ENCODE measurements at regions not wholly inside any gene's neighbourhood (a gene's known extent, or its start where the extent isn't known, plus 50 kb on each side); places are given as distances from the start of the nearest gene placed in this dataset.

DNA sequence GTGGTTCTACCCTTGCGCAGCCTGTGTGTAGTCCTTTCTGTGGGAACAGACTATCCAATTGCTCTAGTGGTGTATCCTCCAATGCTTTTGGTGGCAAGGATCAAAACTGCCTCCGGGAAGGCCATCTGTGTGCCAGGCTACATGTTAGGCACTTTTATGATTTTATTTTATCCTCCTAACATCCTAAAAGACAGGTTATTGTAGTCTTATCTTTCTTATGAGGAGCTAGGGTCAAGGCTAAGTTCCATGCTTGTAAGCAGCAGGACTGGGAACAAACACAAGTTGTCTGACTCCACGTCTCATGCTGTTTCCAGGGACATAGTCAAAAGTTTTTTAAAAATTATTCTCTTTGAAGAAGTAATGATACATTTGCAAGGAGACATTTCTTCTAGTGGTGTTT, 278.7 kb upstream of the ADAMTSL1 start:
- ChIA-PET CTCF (ENCODE audit: low intra/inter-chr PET ratio, low total read pairs) (no interaction called here), POLR2A (no interaction called here)
- intact Hi-C loops (cut with micrococcal nuclease; ENCODE audit: unreplicated experiment): no loop called here
- in situ Hi-C loops (cut with HindIII; ENCODE audit: extremely low pct_ligation_motif_present, low pct_unique_long_range_greater_than_20kb): no loop called here
- Histone ChIP-seq H3K4me3 (replicated peaks in 1 of 3; ENCODE audit: insufficient read depth in 1 of 3, low read depth in 2 of 3, low read length in 3 of 3) (no peak overlapping the region), H3K27ac (ENCODE audit: extremely low read length, insufficient read depth, low read length) (no peak overlapping the region), H3K79me2 (ENCODE audit: insufficient read depth, low read length) (no peaks in the 10 kb centered on the region), H3K4me1 (ENCODE audit: insufficient read depth, low read length) (no peaks in the 10 kb centered on the region), H3K9ac (ENCODE audit: insufficient read depth, low read depth, low read length) (no peak overlapping the region), H3K36me3 (replicated peaks in 1 of 2; ENCODE audit: control insufficient read depth in 1 of 2, insufficient read depth in 2 of 2, low read length in 2 of 2) (no peaks in the 10 kb centered on the region), H3K4me2 (ENCODE audit: low read depth, low read length) (no peak overlapping the region), H4K20me1 (ENCODE audit: insufficient read depth, low read length) (no peaks in the 10 kb centered on the region), H3K9me3 (ENCODE audit: low read length) (no peaks in the 10 kb centered on the region), H2AFZ (ENCODE audit: low read length) (no peak overlapping the region), H3K27me3 (ENCODE audit: control insufficient read depth in 1 of 2, insufficient read depth in 2 of 2, low read length in 2 of 2) (no peaks in the 10 kb centered on the region)
- ATAC-seq: no peak
- no peak for DNase-seq (ENCODE audit: low spot score)
- no peak for FAIRE-seq
- TF ChIP-seq, protein P1, sequence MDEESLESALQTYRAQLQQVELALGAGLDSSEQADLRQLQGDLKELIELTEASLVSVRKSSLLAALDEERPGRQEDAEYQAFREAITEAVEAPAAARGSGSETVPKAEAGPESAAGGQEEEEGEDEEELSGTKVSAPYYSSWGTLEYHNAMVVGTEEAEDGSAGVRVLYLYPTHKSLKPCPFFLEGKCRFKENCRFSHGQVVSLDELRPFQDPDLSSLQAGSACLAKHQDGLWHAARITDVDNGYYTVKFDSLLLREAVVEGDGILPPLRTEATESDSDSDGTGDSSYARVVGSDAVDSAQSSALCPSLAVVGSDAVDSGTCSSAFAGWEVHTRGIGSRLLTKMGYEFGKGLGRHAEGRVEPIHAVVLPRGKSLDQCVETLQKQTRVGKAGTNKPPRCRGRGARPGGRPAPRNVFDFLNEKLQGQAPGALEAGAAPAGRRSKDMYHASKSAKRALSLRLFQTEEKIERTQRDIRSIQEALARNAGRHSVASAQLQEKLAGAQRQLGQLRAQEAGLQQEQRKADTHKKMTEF (CRISPR knock-in tag; IDR thresholded peaks at IDR 0.05): no peak
- TF ChIP-seq, protein P2, sequence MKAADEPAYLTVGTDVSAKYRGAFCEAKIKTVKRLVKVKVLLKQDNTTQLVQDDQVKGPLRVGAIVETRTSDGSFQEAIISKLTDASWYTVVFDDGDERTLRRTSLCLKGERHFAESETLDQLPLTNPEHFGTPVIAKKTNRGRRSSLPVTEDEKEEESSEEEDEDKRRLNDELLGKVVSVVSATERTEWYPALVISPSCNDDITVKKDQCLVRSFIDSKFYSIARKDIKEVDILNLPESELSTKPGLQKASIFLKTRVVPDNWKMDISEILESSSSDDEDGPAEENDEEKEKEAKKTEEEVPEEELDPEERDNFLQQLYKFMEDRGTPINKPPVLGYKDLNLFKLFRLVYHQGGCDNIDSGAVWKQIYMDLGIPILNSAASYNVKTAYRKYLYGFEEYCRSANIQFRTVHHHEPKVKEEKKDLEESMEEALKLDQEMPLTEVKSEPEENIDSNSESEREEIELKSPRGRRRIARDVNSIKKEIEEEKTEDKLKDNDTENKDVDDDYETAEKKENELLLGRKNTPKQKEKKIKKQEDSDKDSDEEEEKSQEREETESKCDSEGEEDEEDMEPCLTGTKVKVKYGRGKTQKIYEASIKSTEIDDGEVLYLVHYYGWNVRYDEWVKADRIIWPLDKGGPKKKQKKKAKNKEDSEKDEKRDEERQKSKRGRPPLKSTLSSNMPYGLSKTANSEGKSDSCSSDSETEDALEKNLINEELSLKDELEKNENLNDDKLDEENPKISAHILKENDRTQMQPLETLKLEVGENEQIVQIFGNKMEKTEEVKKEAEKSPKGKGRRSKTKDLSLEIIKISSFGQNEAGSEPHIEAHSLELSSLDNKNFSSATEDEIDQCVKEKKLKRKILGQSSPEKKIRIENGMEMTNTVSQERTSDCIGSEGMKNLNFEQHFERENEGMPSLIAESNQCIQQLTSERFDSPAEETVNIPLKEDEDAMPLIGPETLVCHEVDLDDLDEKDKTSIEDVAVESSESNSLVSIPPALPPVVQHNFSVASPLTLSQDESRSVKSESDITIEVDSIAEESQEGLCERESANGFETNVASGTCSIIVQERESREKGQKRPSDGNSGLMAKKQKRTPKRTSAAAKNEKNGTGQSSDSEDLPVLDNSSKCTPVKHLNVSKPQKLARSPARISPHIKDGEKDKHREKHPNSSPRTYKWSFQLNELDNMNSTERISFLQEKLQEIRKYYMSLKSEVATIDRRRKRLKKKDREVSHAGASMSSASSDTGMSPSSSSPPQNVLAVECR (CRISPR knock-in tag; IDR thresholded peaks at IDR 0.05; ENCODE audit: borderline replicate concordance): no peak
- TF ChIP-seq, protein P3, sequence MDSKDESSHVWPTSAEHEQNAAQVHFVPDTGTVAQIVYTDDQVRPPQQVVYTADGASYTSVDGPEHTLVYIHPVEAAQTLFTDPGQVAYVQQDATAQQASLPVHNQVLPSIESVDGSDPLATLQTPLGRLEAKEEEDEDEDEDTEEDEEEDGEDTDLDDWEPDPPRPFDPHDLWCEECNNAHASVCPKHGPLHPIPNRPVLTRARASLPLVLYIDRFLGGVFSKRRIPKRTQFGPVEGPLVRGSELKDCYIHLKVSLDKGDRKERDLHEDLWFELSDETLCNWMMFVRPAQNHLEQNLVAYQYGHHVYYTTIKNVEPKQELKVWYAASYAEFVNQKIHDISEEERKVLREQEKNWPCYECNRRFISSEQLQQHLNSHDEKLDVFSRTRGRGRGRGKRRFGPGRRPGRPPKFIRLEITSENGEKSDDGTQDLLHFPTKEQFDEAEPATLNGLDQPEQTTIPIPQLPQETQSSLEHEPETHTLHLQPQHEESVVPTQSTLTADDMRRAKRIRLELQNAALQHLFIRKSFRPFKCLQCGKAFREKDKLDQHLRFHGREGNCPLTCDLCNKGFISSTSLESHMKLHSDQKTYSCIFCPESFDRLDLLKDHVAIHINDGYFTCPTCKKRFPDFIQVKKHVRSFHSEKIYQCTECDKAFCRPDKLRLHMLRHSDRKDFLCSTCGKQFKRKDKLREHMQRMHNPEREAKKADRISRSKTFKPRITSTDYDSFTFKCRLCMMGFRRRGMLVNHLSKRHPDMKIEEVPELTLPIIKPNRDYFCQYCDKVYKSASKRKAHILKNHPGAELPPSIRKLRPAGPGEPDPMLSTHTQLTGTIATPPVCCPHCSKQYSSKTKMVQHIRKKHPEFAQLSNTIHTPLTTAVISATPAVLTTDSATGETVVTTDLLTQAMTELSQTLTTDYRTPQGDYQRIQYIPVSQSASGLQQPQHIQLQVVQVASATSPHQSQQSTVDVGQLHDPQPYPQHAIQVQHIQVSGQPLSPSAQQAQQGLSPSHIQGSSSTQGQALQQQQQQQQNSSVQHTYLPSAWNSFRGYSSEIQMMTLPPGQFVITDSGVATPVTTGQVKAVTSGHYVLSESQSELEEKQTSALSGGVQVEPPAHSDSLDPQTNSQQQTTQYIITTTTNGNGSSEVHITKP (CRISPR knock-in tag; IDR thresholded peaks at IDR 0.05; ENCODE audit: low read depth): no peak
- TF ChIP-seq JUND (CRISPR knock-in tag; IDR thresholded peaks at IDR 0.05) (no peak), ZNF253 (CRISPR knock-in tag; IDR thresholded peaks at IDR 0.05; ENCODE audit: borderline replicate concordance) (no peak), NRL (CRISPR knock-in tag; IDR thresholded peaks at IDR 0.05; ENCODE audit: borderline replicate concordance) (no peak), MIXL1 (CRISPR knock-in tag; IDR thresholded peaks at IDR 0.05) (no peak)
- TF ChIP-seq, protein P4, sequence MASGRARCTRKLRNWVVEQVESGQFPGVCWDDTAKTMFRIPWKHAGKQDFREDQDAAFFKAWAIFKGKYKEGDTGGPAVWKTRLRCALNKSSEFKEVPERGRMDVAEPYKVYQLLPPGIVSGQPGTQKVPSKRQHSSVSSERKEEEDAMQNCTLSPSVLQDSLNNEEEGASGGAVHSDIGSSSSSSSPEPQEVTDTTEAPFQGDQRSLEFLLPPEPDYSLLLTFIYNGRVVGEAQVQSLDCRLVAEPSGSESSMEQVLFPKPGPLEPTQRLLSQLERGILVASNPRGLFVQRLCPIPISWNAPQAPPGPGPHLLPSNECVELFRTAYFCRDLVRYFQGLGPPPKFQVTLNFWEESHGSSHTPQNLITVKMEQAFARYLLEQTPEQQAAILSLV (CRISPR knock-in tag; IDR thresholded peaks at IDR 0.05; ENCODE audit: borderline replicate concordance): no peak
- BruUV-seq (replicated peaks): no TSS peak
- 35% methylated on average over 3 of the region's 3 CpGs for WGBS (ENCODE audit: low lambda C conversion rate)

All from HepG2 (cell line).